GM12872 (cell line): ENCODE measurements at regions not wholly inside any gene's neighbourhood (a gene's known extent, or its start where the extent isn't known, plus 50 kb on each side); places are given as distances from the start of the nearest gene placed in this dataset.

ENCODE experiments used
- CTCF ChIP-seq: IDR thresholded peaks from 3 replicates; pipeline ENCODE4 v1.5.1; 2011; ENCODE audit warnings: low read depth, mild to moderate bottlenecking, low read length, moderate library complexity; ENCODE audit not compliant: insufficient read depth

- TF ChIP-seq CTCF, result no peak
These were observed 387.4 kb upstream of the KIF2A start for GRCh38 chr5:61918611-61919010.

GRCh38 chr5:61919920-61920319, 386.1 kb upstream of the KIF2A start:
- TF ChIP-seq CTCF, result no peak

GRCh38 chr5:61924251-61924650, 381.8 kb upstream of the KIF2A start:
- TF ChIP-seq CTCF, result no peak

- no peak for TF ChIP-seq CTCF
These were observed 379.1 kb upstream of the KIF2A start for GRCh38 chr5:61926911-61927310.

- no peak for TF ChIP-seq CTCF
These were observed 374.8 kb upstream of the KIF2A start for GRCh38 chr5:61931236-61931635.

GRCh38 chr5:61933787-61934626, 372.0 kb upstream of the KIF2A start:
- peak; percentile 56 for TF ChIP-seq CTCF

GRCh38 chr5:61941637-61942036, 364.4 kb upstream of the KIF2A start:
- no peak for TF ChIP-seq CTCF
